GM19463 (cell line): ENCODE measurements at regions not wholly inside any gene's neighbourhood (a gene's known extent, or its start where the extent isn't known, plus 50 kb on each side); places are given as distances from the start of the nearest gene placed in this dataset.

Experiments used
- ATAC-seq: cut with Tn5 transposase; IDR thresholded peaks from one replicate; pipeline ENCODE4 v1.9.1; 2021; ENCODE audit warnings: mild to moderate bottlenecking, moderate library complexity; ENCODE audit not compliant: unreplicated experiment

GRCh38 chr1:58861506-58861905 is 77.7 kb upstream of the JUN start:
- ATAC-seq: no peak

- ATAC-seq: no peak
Observed at GRCh38 chr1:58862728-58863385, 79.0 kb upstream of the JUN start.

- ATAC-seq: no peak
Observed at GRCh38 chr1:58864654-58865053, 80.8 kb upstream of the JUN start.

GRCh38 chr1:58866578-58866977 is 82.7 kb upstream of the JUN start:
- no peak for ATAC-seq

- no peak for ATAC-seq
Observed at GRCh38 chr1:58869638-58870297, 85.9 kb upstream of the JUN start.

GRCh38 chr1:58870298-58870676 is 86.4 kb upstream of the JUN start:
- no peak for ATAC-seq

GRCh38 chr1:58874342-58874741 is 90.5 kb upstream of the JUN start:
- ATAC-seq: no peak

GRCh38 chr1:58874757-58875755 is 91.2 kb upstream of the JUN start:
- ATAC-seq: no peak

GRCh38 chr1:58879464-58879863 is 95.6 kb upstream of the JUN start:
- ATAC-seq: no peak

GRCh38 chr1:58880592-58880991 is 96.7 kb upstream of the JUN start:
- no peak for ATAC-seq

GRCh38 chr1:58881471-58881994 is 97.7 kb upstream of the JUN start:
- ATAC-seq: no peak

- no peak for ATAC-seq
Observed at GRCh38 chr1:58882322-58882948, 98.6 kb upstream of the JUN start.

GRCh38 chr1:58883037-58883887 is 99.4 kb upstream of the JUN start:
- peak; percentile 31 for ATAC-seq

- ATAC-seq: peak; percentile 90
Observed at GRCh38 chr1:58883888-58884482, 100.1 kb upstream of the JUN start.

- ATAC-seq: no peak
Observed at GRCh38 chr1:58884706-58885661, 101.1 kb upstream of the JUN start.

- ATAC-seq: no peak
Observed at GRCh38 chr1:58885998-58886397, 102.2 kb upstream of the JUN start.

GRCh38 chr1:58886611-58887010 is 102.8 kb upstream of the JUN start:
- ATAC-seq: no peak

- no peak for ATAC-seq
Observed at GRCh38 chr1:58887059-58887458, 103.2 kb upstream of the JUN start.
